ENCODE measurements at regions not wholly inside any gene's neighbourhood (a gene's known extent, or its start where the extent isn't known, plus 50 kb on each side); places are given as distances from the start of the nearest gene placed in this dataset.

GRCh38 chr3:96225494-96225893, 588.9 kb upstream of the EPHA6 start:
- ChIA-PET POLR2A (no interaction called here), CTCF (no interaction called here)
- Mint-ChIP-seq H3K4me1 (ENCODE audit: low read depth) (no peaks in the 10 kb centered on the region), H3K36me3 (no peaks in the 10 kb centered on the region), H3K27ac (no peak overlapping the region), H3K4me3 (no peak overlapping the region), H3K27me3 (no peaks in the 10 kb centered on the region), H3K9me3 (peaks cover 3% of the 10 kb centered on the region)
- intact Hi-C loops (cut with micrococcal nuclease) = no loop called here
- DNase-seq = no peak

DNA sequence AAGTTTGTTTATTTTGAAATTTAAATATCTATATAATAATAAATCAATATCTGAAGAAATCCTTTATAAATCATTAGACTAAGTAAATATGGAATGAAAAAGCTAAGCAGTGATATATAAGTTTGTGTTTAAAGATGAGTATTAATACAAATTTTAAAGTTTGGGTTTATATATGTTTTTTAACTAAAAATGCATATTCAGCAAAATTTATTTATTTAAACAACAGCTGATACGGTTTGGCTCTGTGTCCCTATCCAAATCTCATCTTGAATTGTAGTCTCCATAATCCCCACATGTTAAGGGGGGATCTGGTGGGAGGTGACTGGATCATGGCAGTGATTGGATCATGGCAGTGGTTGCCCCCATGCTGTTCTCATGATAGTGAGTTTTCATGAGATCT, 580.7 kb upstream of the EPHA6 start:
- H3K9me3 Mint-ChIP-seq = peaks cover 4% of the 10 kb centered on the region
- H3K4me3 Mint-ChIP-seq = no peak overlapping the region
- no peaks in the 10 kb centered on the region for H3K36me3 Mint-ChIP-seq
- no peak overlapping the region for H3K27ac Mint-ChIP-seq
- CTCF ChIA-PET = no interaction called here
- no peaks in the 10 kb centered on the region for H3K4me1 Mint-ChIP-seq (ENCODE audit: low read depth)
- no peak for DNase-seq
- no peaks in the 10 kb centered on the region for H3K27me3 Mint-ChIP-seq
- intact Hi-C loops (cut with micrococcal nuclease) = no loop called here
- POLR2A ChIA-PET = no interaction called here

GRCh38 chr3:96236522-96236921, 577.9 kb upstream of the EPHA6 start:
- ChIA-PET CTCF (no interaction called here), POLR2A (no interaction called here)
- Mint-ChIP-seq H3K27ac (no peak overlapping the region), H3K9me3 (peaks cover 4% of the 10 kb centered on the region), H3K36me3 (no peaks in the 10 kb centered on the region), H3K4me3 (no peak overlapping the region), H3K4me1 (ENCODE audit: low read depth) (no peaks in the 10 kb centered on the region), H3K27me3 (no peaks in the 10 kb centered on the region)
- intact Hi-C loops (cut with micrococcal nuclease) = no loop called here
- no peak for DNase-seq

DNA sequence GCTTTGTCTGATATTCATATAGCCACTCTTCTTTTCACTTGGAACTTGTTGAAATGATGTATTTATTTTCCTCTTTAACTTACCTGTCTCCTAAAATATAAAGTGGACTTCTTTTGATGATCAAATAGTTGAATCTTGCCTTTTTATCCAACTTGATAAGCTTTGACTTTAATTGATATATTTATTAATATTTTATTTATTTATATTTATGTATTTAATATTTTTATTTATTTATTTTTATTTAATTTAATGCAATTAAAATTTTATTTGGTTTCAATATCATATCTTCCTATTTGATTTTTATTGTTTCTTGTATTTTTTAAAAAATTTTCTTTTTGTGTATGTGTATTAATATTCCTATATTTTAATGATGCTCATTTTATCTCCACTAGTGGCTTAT, 555.1 kb upstream of the EPHA6 start:
- POLR2A ChIA-PET = no interaction called here
- peaks cover 7% of the 10 kb centered on the region for H3K9me3 Mint-ChIP-seq
- H3K36me3 Mint-ChIP-seq = no peaks in the 10 kb centered on the region
- no peak overlapping the region for H3K4me3 Mint-ChIP-seq
- CTCF ChIA-PET = no interaction called here
- H3K27ac Mint-ChIP-seq = no peak overlapping the region
- no peaks in the 10 kb centered on the region for H3K27me3 Mint-ChIP-seq
- intact Hi-C loops (cut with micrococcal nuclease) = no loop called here
- no peak for DNase-seq
- H3K4me1 Mint-ChIP-seq (ENCODE audit: low read depth) = no peaks in the 10 kb centered on the region

GRCh38 chr3:96264701-96265100, 549.7 kb upstream of the EPHA6 start:
- intact Hi-C loops (cut with micrococcal nuclease) = no loop called here
- H3K27me3 Mint-ChIP-seq = no peaks in the 10 kb centered on the region
- peaks cover 10% of the 10 kb centered on the region for H3K9me3 Mint-ChIP-seq
- no peak overlapping the region for H3K27ac Mint-ChIP-seq
- H3K4me1 Mint-ChIP-seq (ENCODE audit: low read depth) = no peaks in the 10 kb centered on the region
- no peak for DNase-seq
- H3K36me3 Mint-ChIP-seq = no peaks in the 10 kb centered on the region
- CTCF ChIA-PET = no interaction called here
- POLR2A ChIA-PET = no interaction called here
- no peak overlapping the region for H3K4me3 Mint-ChIP-seq

GRCh38 chr3:96266395-96267190, 547.8 kb upstream of the EPHA6 start:
- H3K9me3 Mint-ChIP-seq = peaks cover 6% of the 10 kb centered on the region
- no peak overlapping the region for H3K4me3 Mint-ChIP-seq
- no peak overlapping the region for H3K27ac Mint-ChIP-seq
- intact Hi-C loops (cut with micrococcal nuclease) = no loop called here
- POLR2A ChIA-PET = no interaction called here
- no peak for DNase-seq
- H3K4me1 Mint-ChIP-seq (ENCODE audit: low read depth) = no peaks in the 10 kb centered on the region
- CTCF ChIA-PET = no interaction called here
- H3K27me3 Mint-ChIP-seq = no peaks in the 10 kb centered on the region
- H3K36me3 Mint-ChIP-seq = no peaks in the 10 kb centered on the region

- Mint-ChIP-seq H3K4me3 (no peak overlapping the region), H3K36me3 (no peaks in the 10 kb centered on the region), H3K9me3 (peaks cover 5% of the 10 kb centered on the region), H3K27ac (no peak overlapping the region), H3K4me1 (ENCODE audit: low read depth) (no peaks in the 10 kb centered on the region), H3K27me3 (no peaks in the 10 kb centered on the region)
- intact Hi-C loops (cut with micrococcal nuclease) = no loop called here
- POLR2A ChIA-PET = no interaction called here
- CTCF ChIA-PET = no interaction called here
- no peak for DNase-seq
These were observed 546.8 kb upstream of the EPHA6 start for GRCh38 chr3:96267577-96267976.

DNA sequence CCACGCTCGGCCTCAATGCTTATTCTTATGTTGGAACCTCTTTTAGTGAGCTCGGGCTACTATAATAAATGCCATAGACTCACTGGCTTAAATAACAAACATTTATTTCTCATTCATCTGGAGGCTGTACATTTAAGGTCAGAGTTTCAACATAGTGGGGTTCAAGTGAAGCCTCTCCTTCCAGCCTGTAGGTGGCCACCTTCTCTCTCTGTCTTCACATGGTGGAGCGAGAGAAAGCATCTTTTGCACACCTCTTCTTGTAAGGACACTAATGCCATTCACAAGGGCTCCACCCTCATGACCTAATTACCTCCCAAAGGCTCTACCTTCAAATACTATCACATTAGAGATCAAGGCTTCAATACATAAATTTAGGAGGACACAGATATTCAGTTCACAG, 520.3 kb upstream of the EPHA6 start:
- Mint-ChIP-seq H3K27me3 (no peaks in the 10 kb centered on the region), H3K9me3 (no peaks in the 10 kb centered on the region), H3K36me3 (no peaks in the 10 kb centered on the region), H3K27ac (no peak overlapping the region), H3K4me3 (no peak overlapping the region), H3K4me1 (ENCODE audit: low read depth) (no peaks in the 10 kb centered on the region)
- ChIA-PET CTCF (no interaction called here), POLR2A (no interaction called here)
- DNase-seq = no peak
- intact Hi-C loops (cut with micrococcal nuclease) = no loop called here

GRCh38 chr3:96300743-96301142, 513.7 kb upstream of the EPHA6 start:
- intact Hi-C loops (cut with micrococcal nuclease) = no loop called here
- Mint-ChIP-seq H3K27me3 (no peaks in the 10 kb centered on the region), H3K4me3 (no peak overlapping the region), H3K27ac (no peak overlapping the region), H3K9me3 (no peaks in the 10 kb centered on the region), H3K36me3 (no peaks in the 10 kb centered on the region), H3K4me1 (ENCODE audit: low read depth) (no peaks in the 10 kb centered on the region)
- ChIA-PET CTCF (no interaction called here), POLR2A (no interaction called here)
- DNase-seq = no peak

DNA sequence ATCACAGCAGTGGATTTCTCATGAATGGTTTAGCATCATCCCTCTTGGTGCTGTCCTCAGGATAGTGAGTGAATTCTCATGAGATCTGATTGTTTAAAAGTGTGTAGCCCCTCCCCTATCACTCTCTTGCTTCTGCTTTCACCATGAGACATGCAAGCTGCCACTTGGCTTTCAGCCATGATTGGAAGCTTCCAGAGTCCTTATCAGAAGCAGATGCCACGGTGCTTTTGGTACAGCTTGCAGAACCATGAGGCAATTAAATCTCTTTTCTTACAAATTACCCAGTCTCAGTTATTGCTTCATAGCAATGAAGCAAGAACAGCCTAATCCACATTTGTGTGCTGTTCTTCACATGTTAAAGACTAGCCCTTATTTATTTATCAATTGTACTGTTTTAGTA, 495.2 kb upstream of the EPHA6 start:
- peaks cover 13% of the 10 kb centered on the region for H3K9me3 Mint-ChIP-seq
- H3K4me1 Mint-ChIP-seq (ENCODE audit: low read depth) = no peaks in the 10 kb centered on the region
- no peak overlapping the region for H3K27ac Mint-ChIP-seq
- no peak for DNase-seq
- intact Hi-C loops (cut with micrococcal nuclease) = no loop called here
- H3K36me3 Mint-ChIP-seq = no peaks in the 10 kb centered on the region
- POLR2A ChIA-PET = no interaction called here
- no peaks in the 10 kb centered on the region for H3K27me3 Mint-ChIP-seq
- CTCF ChIA-PET = no interaction called here
- no peak overlapping the region for H3K4me3 Mint-ChIP-seq

DNA sequence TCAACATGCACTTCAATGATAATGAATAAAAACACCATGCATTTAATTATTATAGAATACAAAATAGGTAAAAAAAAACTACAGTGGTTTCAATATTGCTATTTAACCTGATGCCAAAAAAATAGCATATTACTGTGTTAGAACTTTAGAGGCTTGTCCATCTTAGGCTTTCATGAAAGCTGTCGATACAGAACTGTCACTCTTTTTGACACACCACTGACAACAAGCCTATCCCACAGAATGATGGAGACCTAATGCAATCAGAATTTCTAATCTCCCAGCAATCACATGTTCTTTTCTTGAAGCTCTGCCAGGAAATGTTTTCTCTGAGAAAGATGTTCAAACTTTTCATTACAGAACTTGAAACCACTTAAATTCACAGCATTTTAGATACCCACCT, 490.3 kb upstream of the EPHA6 start:
- DNase-seq = no peak
- intact Hi-C loops (cut with micrococcal nuclease) = no loop called here
- Mint-ChIP-seq H3K27ac (no peak overlapping the region), H3K27me3 (no peaks in the 10 kb centered on the region), H3K4me3 (no peak overlapping the region), H3K4me1 (ENCODE audit: low read depth) (no peaks in the 10 kb centered on the region), H3K9me3 (no peaks in the 10 kb centered on the region), H3K36me3 (no peaks in the 10 kb centered on the region)
- ChIA-PET POLR2A (no interaction called here), CTCF (no interaction called here)

GRCh38 chr3:96330795-96331194, 483.6 kb upstream of the EPHA6 start:
- Mint-ChIP-seq H3K4me1 (ENCODE audit: low read depth) (no peaks in the 10 kb centered on the region), H3K27ac (no peak overlapping the region), H3K27me3 (no peaks in the 10 kb centered on the region), H3K4me3 (no peak overlapping the region), H3K36me3 (no peaks in the 10 kb centered on the region), H3K9me3 (no peaks in the 10 kb centered on the region)
- ChIA-PET CTCF (no interaction called here), POLR2A (no interaction called here)
- DNase-seq = no peak
- intact Hi-C loops (cut with micrococcal nuclease) = no loop called here

- Mint-ChIP-seq H3K27ac (no peak overlapping the region), H3K27me3 (no peaks in the 10 kb centered on the region), H3K36me3 (no peaks in the 10 kb centered on the region), H3K4me3 (no peak overlapping the region), H3K9me3 (no peaks in the 10 kb centered on the region), H3K4me1 (ENCODE audit: low read depth) (no peaks in the 10 kb centered on the region)
- ChIA-PET CTCF (no interaction called here), POLR2A (no interaction called here)
- intact Hi-C loops (cut with micrococcal nuclease) = no loop called here
- DNase-seq = no peak
These were observed 483.1 kb upstream of the EPHA6 start for GRCh38 chr3:96331341-96331740.

- ChIA-PET CTCF (no interaction called here), POLR2A (no interaction called here)
- Mint-ChIP-seq H3K4me1 (ENCODE audit: low read depth) (no peaks in the 10 kb centered on the region), H3K9me3 (peaks cover 2% of the 10 kb centered on the region), H3K27ac (no peak overlapping the region), H3K4me3 (no peak overlapping the region), H3K27me3 (no peaks in the 10 kb centered on the region), H3K36me3 (no peaks in the 10 kb centered on the region)
- DNase-seq = no peak
- intact Hi-C loops (cut with micrococcal nuclease) = no loop called here
These were observed 479.6 kb upstream of the EPHA6 start for GRCh38 chr3:96334779-96335178.

Measured in activated CD4-positive, alpha-beta memory T cell treated with anti-CD3 and anti-CD28 coated beads for 36 hours (primary cell).